Fibroblast of upper back skin (primary cell): ENCODE measurements at regions not wholly inside any gene's neighbourhood (a gene's known extent, or its start where the extent isn't known, plus 50 kb on each side); places are given as distances from the start of the nearest gene placed in this dataset.
A peak's percentile ranks its signal among the peaks of the same experiment; 100 is the strongest.

ENCODE experiments used
- DNase-seq: peaks from one replicate; pipeline ENCODE4 v3.0.0-alpha.2; 2013

GRCh38 chr13:47418206-47418920 lies 521.5 kb upstream of the HTR2A start:
- DNase-seq, result peak; percentile 17

GRCh38 chr13:47417485-47417884 lies 520.6 kb upstream of the HTR2A start:
- no peak for DNase-seq

GRCh38 chr13:47415048-47415447 lies 518.2 kb upstream of the HTR2A start:
- peak; percentile 65 for DNase-seq

GRCh38 chr13:47413526-47413925 lies 516.7 kb upstream of the HTR2A start:
- DNase-seq, result no peak

- peak; percentile 77 for DNase-seq
These were observed 516.3 kb upstream of the HTR2A start for GRCh38 chr13:47413112-47413511.

- no peak for DNase-seq
These were observed 512.9 kb upstream of the HTR2A start for GRCh38 chr13:47409778-47410177.

- no peak for DNase-seq
These were observed 511.9 kb upstream of the HTR2A start for GRCh38 chr13:47408546-47409319.

- no peak for DNase-seq
These were observed 511.0 kb upstream of the HTR2A start for GRCh38 chr13:47407808-47408207.

GRCh38 chr13:47399599-47399998 lies 502.7 kb upstream of the HTR2A start:
- DNase-seq, result no peak

GRCh38 chr13:47397739-47398138 lies 500.9 kb upstream of the HTR2A start:
- peak; percentile 54 for DNase-seq

GRCh38 chr13:47396915-47397314 lies 500.1 kb upstream of the HTR2A start:
- DNase-seq, result no peak

- no peak for DNase-seq
These were observed 477.9 kb upstream of the HTR2A start for GRCh38 chr13:47374741-47375140.

GRCh38 chr13:47372751-47373150 lies 475.9 kb upstream of the HTR2A start:
- peak; percentile 2 for DNase-seq

GRCh38 chr13:47351798-47352197 lies 454.9 kb upstream of the HTR2A start:
- DNase-seq, result no peak

- no peak for DNase-seq
These were observed 453.7 kb upstream of the HTR2A start for GRCh38 chr13:47350334-47351124.

GRCh38 chr13:47349211-47349610 lies 452.4 kb upstream of the HTR2A start:
- DNase-seq, result no peak

- DNase-seq, result peak; percentile 90
These were observed 441.1 kb upstream of the HTR2A start for GRCh38 chr13:47337781-47338507.

GRCh38 chr13:47334173-47334572 lies 437.3 kb upstream of the HTR2A start:
- peak; percentile 95 for DNase-seq

GRCh38 chr13:47332149-47332548 lies 435.3 kb upstream of the HTR2A start:
- DNase-seq, result peak; percentile 52

GRCh38 chr13:47330031-47330430 lies 433.2 kb upstream of the HTR2A start:
- DNase-seq, result no peak

- DNase-seq, result no peak
These were observed 431.0 kb upstream of the HTR2A start for GRCh38 chr13:47327861-47328260.

GRCh38 chr13:47326061-47326460 lies 429.2 kb upstream of the HTR2A start:
- peak; percentile 79 for DNase-seq

GRCh38 chr13:47317356-47317755 lies 420.5 kb upstream of the HTR2A start:
- DNase-seq, result no peak
